SK-N-SH treated with all-trans-retinoic acid at 6 μM for 48 hours (cell line): ENCODE measurements at regions not wholly inside any gene's neighbourhood (a gene's known extent, or its start where the extent isn't known, plus 50 kb on each side); places are given as distances from the start of the nearest gene placed in this dataset.

ENCODE experiments used
- ATAC-seq: fragments of 200-7000 bp; cut with Tn5 transposase; 3 replicates; pipeline ENCODE4 v1.9.1; 2020; ENCODE audit warnings: mild to moderate bottlenecking, moderate library complexity
- BACH2 ChIP-seq: fragments of 250-450 bp; sonication (Bioruptor Pico); IDR thresholded peaks from 2 replicates; pipeline ENCODE4 v1.9.0; 2021; ENCODE audit warnings: mild to moderate bottlenecking, borderline replicate concordance
- CREB5 ChIP-seq: fragments of 250-450 bp; sonication (Bioruptor Pico); IDR thresholded peaks from 2 replicates; pipeline ENCODE4 v1.5.1; 2020; ENCODE audit warnings: low read depth, mild to moderate bottlenecking, moderate library complexity
- CSDC2 ChIP-seq: fragments of 250-450 bp; sonication (Bioruptor Pico); IDR thresholded peaks from 2 replicates; pipeline ENCODE4 v1.5.0; 2020; ENCODE audit warnings: mild to moderate bottlenecking, moderate library complexity
- CSRNP3 ChIP-seq: fragments of 250-450 bp; sonication (Bioruptor Pico); IDR thresholded peaks from 2 replicates; pipeline ENCODE4 v1.5.1; 2021; ENCODE audit warnings: mild to moderate bottlenecking, moderate library complexity
- ESRRG ChIP-seq: fragments of 250-450 bp; sonication (Bioruptor Pico); IDR thresholded peaks from 2 replicates; pipeline ENCODE4 v1.6.1; 2021; ENCODE audit warnings: mild to moderate bottlenecking
- GLIS3 ChIP-seq: fragments of 250-450 bp; sonication (Bioruptor Pico); IDR thresholded peaks from 2 replicates; pipeline ENCODE4 v1.5.0; 2020; ENCODE audit warnings: mild to moderate bottlenecking, moderate library complexity
- ISL1 ChIP-seq: fragments of 250-450 bp; sonication (Bioruptor Pico); IDR thresholded peaks from 2 replicates; pipeline ENCODE4 v2.1.2; 2022; ENCODE audit warnings: mild to moderate bottlenecking, moderate library complexity
- OSR1 ChIP-seq: fragments of 250-450 bp; sonication (Bioruptor Pico); IDR thresholded peaks from 2 replicates; pipeline ENCODE4 v1.8.0; 2022; ENCODE audit warnings: moderate library complexity, mild to moderate bottlenecking, inconsistent platforms
- PATZ1 ChIP-seq: fragments of 250-450 bp; sonication (Bioruptor Pico); IDR thresholded peaks from 2 replicates; pipeline ENCODE4 v1.8.0; 2020; ENCODE audit warnings: mild to moderate bottlenecking, moderate library complexity, borderline replicate concordance
- PPARA ChIP-seq: fragments of 250-450 bp; sonication (Bioruptor Pico); IDR thresholded peaks from 2 replicates; pipeline ENCODE4 v1.5.0; 2020; ENCODE audit warnings: mild to moderate bottlenecking, borderline replicate concordance
- SNAI2 ChIP-seq: fragments of 250-450 bp; sonication (Bioruptor Pico); IDR thresholded peaks from 2 replicates; pipeline ENCODE4 v1.5.0; 2020; ENCODE audit warnings: mild to moderate bottlenecking, moderate library complexity
- TOX ChIP-seq: fragments of 250-450 bp; sonication (Bioruptor Pico); IDR thresholded peaks from 2 replicates; pipeline ENCODE4 v1.8.0; 2021; ENCODE audit warnings: mild to moderate bottlenecking, moderate library complexity, borderline replicate concordance
- ZC3H10 ChIP-seq: fragments of 250-450 bp; sonication (Bioruptor Pico); IDR thresholded peaks from 2 replicates; pipeline ENCODE4 v1.5.1; 2021; ENCODE audit warnings: mild to moderate bottlenecking, moderate library complexity
- ZFP3 ChIP-seq: fragments of 250-450 bp; sonication (Bioruptor Pico); IDR thresholded peaks from 2 replicates; pipeline ENCODE4 v1.5.0; 2020; ENCODE audit warnings: mild to moderate bottlenecking, moderate library complexity
- ZFP30 ChIP-seq: fragments of 450-650 bp; formaldehyde crosslinking; IDR thresholded peaks from 2 replicates; pipeline ENCODE4 v1.5.0; 2022; ENCODE audit warnings: mild to moderate bottlenecking, moderate library complexity
- ZNF565 ChIP-seq: fragments of 450-650 bp; formaldehyde crosslinking; conservative IDR thresholded peaks from 2 replicates; pipeline ENCODE4 v1.5.0; 2020; ENCODE audit warnings: low read depth, mild to moderate bottlenecking, moderate library complexity
- ZNF70 ChIP-seq: fragments of 450-650 bp; formaldehyde crosslinking; IDR thresholded peaks from 2 replicates; pipeline ENCODE4 v1.5.0; 2020; ENCODE audit warnings: mild to moderate bottlenecking, moderate library complexity
- ZNF8 ChIP-seq: fragments of 450-650 bp; formaldehyde crosslinking; IDR thresholded peaks from 2 replicates; pipeline ENCODE4 v1.5.0; 2020; ENCODE audit warnings: mild to moderate bottlenecking, moderate library complexity
- TF ChIP-seq, protein P1 (sequence below): fragments of 250-450 bp; sonication (Bioruptor Pico); IDR thresholded peaks from 2 replicates; pipeline ENCODE4 v1.8.0; 2021; ENCODE audit warnings: low read depth, mild to moderate bottlenecking, moderate library complexity, borderline replicate concordance
- TF ChIP-seq, protein P2 (sequence below): fragments of 250-450 bp; sonication (Bioruptor Pico); IDR thresholded peaks from 2 replicates; pipeline ENCODE4 v1.5.0; 2020; ENCODE audit warnings: mild to moderate bottlenecking, moderate library complexity

- TF ChIP-seq OSR1 (CRISPR knock-in tag), result no peak
- no peak for TF ChIP-seq PPARA (CRISPR knock-in tag)
- TF ChIP-seq ZNF70 (CRISPR knock-in tag), result no peak
- TF ChIP-seq GLIS3, result no peak
- no peak for TF ChIP-seq BACH2 (CRISPR knock-in tag)
- no peak for TF ChIP-seq SNAI2 (CRISPR knock-in tag)
- no peak for TF ChIP-seq ESRRG
- TF ChIP-seq CSRNP3 (CRISPR knock-in tag), result no peak
- TF ChIP-seq, protein P1, sequence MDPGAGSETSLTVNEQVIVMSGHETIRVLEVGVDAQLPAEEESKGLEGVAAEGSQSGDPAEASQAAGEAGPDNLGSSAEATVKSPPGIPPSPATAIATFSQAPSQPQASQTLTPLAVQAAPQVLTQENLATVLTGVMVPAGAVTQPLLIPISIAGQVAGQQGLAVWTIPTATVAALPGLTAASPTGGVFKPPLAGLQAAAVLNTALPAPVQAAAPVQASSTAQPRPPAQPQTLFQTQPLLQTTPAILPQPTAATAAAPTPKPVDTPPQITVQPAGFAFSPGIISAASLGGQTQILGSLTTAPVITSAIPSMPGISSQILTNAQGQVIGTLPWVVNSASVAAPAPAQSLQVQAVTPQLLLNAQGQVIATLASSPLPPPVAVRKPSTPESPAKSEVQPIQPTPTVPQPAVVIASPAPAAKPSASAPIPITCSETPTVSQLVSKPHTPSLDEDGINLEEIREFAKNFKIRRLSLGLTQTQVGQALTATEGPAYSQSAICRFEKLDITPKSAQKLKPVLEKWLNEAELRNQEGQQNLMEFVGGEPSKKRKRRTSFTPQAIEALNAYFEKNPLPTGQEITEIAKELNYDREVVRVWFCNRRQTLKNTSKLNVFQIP (CRISPR knock-in tag), result no peak
- TF ChIP-seq ZFP3 (CRISPR knock-in tag), result no peak
- no peak for TF ChIP-seq ZNF8 (CRISPR knock-in tag)
- no peak for TF ChIP-seq PATZ1 (CRISPR knock-in tag)
- TF ChIP-seq CREB5 (CRISPR knock-in tag), result no peak
- TF ChIP-seq TOX (CRISPR knock-in tag), result no peak
- TF ChIP-seq CSDC2 (CRISPR knock-in tag), result no peak
- TF ChIP-seq ZFP30, result no peak
- TF ChIP-seq ZNF565 (CRISPR knock-in tag), result no peak
- TF ChIP-seq ISL1 (CRISPR knock-in tag), result no peak
- TF ChIP-seq, protein P2, sequence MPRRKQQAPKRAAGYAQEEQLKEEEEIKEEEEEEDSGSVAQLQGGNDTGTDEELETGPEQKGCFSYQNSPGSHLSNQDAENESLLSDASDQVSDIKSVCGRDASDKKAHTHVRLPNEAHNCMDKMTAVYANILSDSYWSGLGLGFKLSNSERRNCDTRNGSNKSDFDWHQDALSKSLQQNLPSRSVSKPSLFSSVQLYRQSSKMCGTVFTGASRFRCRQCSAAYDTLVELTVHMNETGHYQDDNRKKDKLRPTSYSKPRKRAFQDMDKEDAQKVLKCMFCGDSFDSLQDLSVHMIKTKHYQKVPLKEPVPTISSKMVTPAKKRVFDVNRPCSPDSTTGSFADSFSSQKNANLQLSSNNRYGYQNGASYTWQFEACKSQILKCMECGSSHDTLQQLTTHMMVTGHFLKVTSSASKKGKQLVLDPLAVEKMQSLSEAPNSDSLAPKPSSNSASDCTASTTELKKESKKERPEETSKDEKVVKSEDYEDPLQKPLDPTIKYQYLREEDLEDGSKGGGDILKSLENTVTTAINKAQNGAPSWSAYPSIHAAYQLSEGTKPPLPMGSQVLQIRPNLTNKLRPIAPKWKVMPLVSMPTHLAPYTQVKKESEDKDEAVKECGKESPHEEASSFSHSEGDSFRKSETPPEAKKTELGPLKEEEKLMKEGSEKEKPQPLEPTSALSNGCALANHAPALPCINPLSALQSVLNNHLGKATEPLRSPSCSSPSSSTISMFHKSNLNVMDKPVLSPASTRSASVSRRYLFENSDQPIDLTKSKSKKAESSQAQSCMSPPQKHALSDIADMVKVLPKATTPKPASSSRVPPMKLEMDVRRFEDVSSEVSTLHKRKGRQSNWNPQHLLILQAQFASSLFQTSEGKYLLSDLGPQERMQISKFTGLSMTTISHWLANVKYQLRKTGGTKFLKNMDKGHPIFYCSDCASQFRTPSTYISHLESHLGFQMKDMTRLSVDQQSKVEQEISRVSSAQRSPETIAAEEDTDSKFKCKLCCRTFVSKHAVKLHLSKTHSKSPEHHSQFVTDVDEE (CRISPR knock-in tag), result no peak
Measured at GRCh38 chr2:208820014-208820688, 413.6 kb downstream of the PTH2R start.

DNA sequence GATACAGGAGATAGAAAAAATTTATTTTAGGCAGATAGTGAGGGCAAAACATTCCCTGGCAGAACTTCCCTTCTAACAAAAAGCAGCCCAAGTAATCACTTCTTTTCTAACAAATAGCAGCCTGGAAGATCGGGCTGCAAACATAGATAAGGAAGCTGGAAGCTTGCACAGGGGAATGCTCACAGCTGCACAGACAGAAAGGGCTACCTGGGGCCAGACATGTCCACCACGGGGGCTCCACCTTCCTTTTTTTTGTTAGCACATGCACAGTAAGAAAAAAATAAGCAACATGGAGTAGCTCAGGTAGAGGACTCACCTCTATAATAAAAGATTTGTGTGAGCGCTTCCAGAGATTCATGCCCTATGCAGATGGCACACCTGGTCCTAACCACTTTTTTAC is 420.5 kb downstream of the PTH2R start:
- TF ChIP-seq ZNF565 (CRISPR knock-in tag) (no peak), ZNF70 (CRISPR knock-in tag) (no peak), ZC3H10 (CRISPR knock-in tag) (no peak), OSR1 (CRISPR knock-in tag) (no peak), PATZ1 (CRISPR knock-in tag) (no peak), TOX (CRISPR knock-in tag) (no peak), ZNF8 (CRISPR knock-in tag) (no peak), GLIS3 (no peak)
- no peak for ATAC-seq

More at GRCh38 chr2:208820014-208820688, 413.6 kb downstream of the PTH2R start:
- ATAC-seq, result no peak
